Smooth muscle cell (in vitro differentiated cells): ENCODE measurements at regions not wholly inside any gene's neighbourhood (a gene's known extent, or its start where the extent isn't known, plus 50 kb on each side); places are given as distances from the start of the nearest gene placed in this dataset.
"Not testable (repeated sequence)": the region's sequence is repeated elsewhere in the genome, so short reads cannot be mapped to it uniquely, and the experiment has no call there.

Source experiments
- DNase-seq: peaks from one replicate; lab custom pipeline; 2025; ENCODE audit not compliant: unreplicated experiment; lab: John Stamatoyannopoulos, UW
- H2AFZ ChIP-seq: fragments of 200-600 bp; sonication (generic); 2 replicates; pipeline ENCODE4 v1.6.0; 2016; ENCODE audit warnings: antibody characterized with exemption, low read depth, mild to moderate bottlenecking
- H3F3A ChIP-seq: fragments of 200-600 bp; sonication (generic); 2 replicates; pipeline ENCODE4 v1.6.0; 2017; ENCODE audit warnings: antibody characterized with exemption, low read depth
- H3K27ac ChIP-seq: fragments of 200-600 bp; sonication (generic); 2 replicates; pipeline ENCODE4 v1.5.1; 2016; ENCODE audit warnings: low read depth, mild to moderate bottlenecking
- H3K27me3 ChIP-seq: fragments of 200-600 bp; sonication (generic); 2 replicates; pipeline ENCODE4 v1.6.1; 2016; ENCODE audit warnings: low read depth, mild to moderate bottlenecking
- H3K36me3 ChIP-seq: fragments of 200-600 bp; sonication (generic); 2 replicates; pipeline ENCODE4 v1.5.1; 2016; ENCODE audit warnings: low read depth
- H3K4me1 ChIP-seq: fragments of 200-600 bp; sonication (generic); 2 replicates; pipeline ENCODE4 v1.5.1; 2016; ENCODE audit warnings: low read depth
- H3K4me2 ChIP-seq: fragments of 200-600 bp; sonication (generic); 2 replicates; pipeline ENCODE4 v1.6.0; 2016; ENCODE audit warnings: mild to moderate bottlenecking
- H3K4me3 ChIP-seq: fragments of 200-600 bp; sonication (generic); 2 replicates; pipeline ENCODE4 v1.5.1; 2016; ENCODE audit warnings: mild to moderate bottlenecking
- H3K79me2 ChIP-seq: fragments of 200-600 bp; sonication (generic); 2 replicates; pipeline ENCODE4 v1.6.0; 2016; ENCODE audit warnings: low read depth, mild to moderate bottlenecking
- H3K9ac ChIP-seq: fragments of 200-600 bp; sonication (generic); 2 replicates; pipeline ENCODE4 v1.6.0; 2016; ENCODE audit warnings: low read depth
- H3K9me3 ChIP-seq: fragments of 200-600 bp; sonication (generic); replicated peaks from 2 replicates; pipeline ENCODE4 v1.5.1; 2016; ENCODE audit warnings: low read depth
- H4K20me1 ChIP-seq: fragments of 200-600 bp; sonication (generic); 2 replicates; pipeline ENCODE4 v1.6.0; 2016; ENCODE audit warnings: low read depth
- CTCF ChIP-seq: fragments of 200-600 bp; sonication (generic); IDR thresholded peaks from 2 replicates; pipeline ENCODE4 v1.5.1; 2017; ENCODE audit warnings: borderline replicate concordance, mild to moderate bottlenecking, antibody characterized with exemption; ENCODE audit not compliant: insufficient read depth, poor library complexity, severe bottlenecking
- WGBS: methylation state at CpG from one replicate; pipeline ENCODE4 v1.1.7; 2016; ENCODE audit warnings: low lambda C conversion rate; 5-methylcytosine and 5-hydroxymethylcytosine counted together

- H3K27ac ChIP-seq: no peak overlapping the region
- H3K36me3 ChIP-seq: no peaks in the 10 kb centered on the region
- no peaks in the 10 kb centered on the region for H3F3A ChIP-seq
- WGBS: 71% methylated on average over 3 of the region's 3 CpGs
- no peak overlapping the region for H3K4me3 ChIP-seq
- H3K4me1 ChIP-seq: no peaks in the 10 kb centered on the region
- DNase-seq: no peak
- H2AFZ ChIP-seq: no peak overlapping the region
- H3K9ac ChIP-seq: no peak overlapping the region
- H4K20me1 ChIP-seq: no peaks in the 10 kb centered on the region
- TF ChIP-seq CTCF: no peak
- no peaks in the 10 kb centered on the region for H3K79me2 ChIP-seq
- H3K4me2 ChIP-seq: no peak overlapping the region
- no peaks in the 10 kb centered on the region for H3K27me3 ChIP-seq
- no peaks in the 10 kb centered on the region for H3K9me3 ChIP-seq
Measured at GRCh38 chr6:100296810-100297544, 167.7 kb downstream of the SIM1 start.

- H3K27me3 ChIP-seq, H3K27ac ChIP-seq, H3K4me2 ChIP-seq, H3K79me2 ChIP-seq, H2AFZ ChIP-seq, H3K9ac ChIP-seq, H3K36me3 ChIP-seq, H3K9me3 ChIP-seq, H3K4me3 ChIP-seq, DNase-seq, H4K20me1 ChIP-seq, H3K4me1 ChIP-seq, H3F3A ChIP-seq: not testable (repeated sequence)
- 95% methylated on average over 4 of the region's 4 CpGs for WGBS
Measured at GRCh38 chr6:100295172-100295571, 169.5 kb downstream of the SIM1 start.

GRCh38 chr6:100289285-100289684 lies 175.4 kb downstream of the SIM1 start:
- no peaks in the 10 kb centered on the region for H3K9me3 ChIP-seq
- no peak overlapping the region for H3K9ac ChIP-seq
- DNase-seq: no peak
- no peaks in the 10 kb centered on the region for H3K4me1 ChIP-seq
- H3K27me3 ChIP-seq: no peaks in the 10 kb centered on the region
- no peaks in the 10 kb centered on the region for H4K20me1 ChIP-seq
- WGBS: 92% methylated on average over 2 of the region's 2 CpGs
- H3K27ac ChIP-seq: no peak overlapping the region
- no peaks in the 10 kb centered on the region for H3K79me2 ChIP-seq
- no peak overlapping the region for H3K4me2 ChIP-seq
- no peak overlapping the region for H2AFZ ChIP-seq
- TF ChIP-seq CTCF: no peak
- H3K4me3 ChIP-seq: no peak overlapping the region
- no peaks in the 10 kb centered on the region for H3F3A ChIP-seq
- H3K36me3 ChIP-seq: no peaks in the 10 kb centered on the region

GRCh38 chr6:100288311-100288710 lies 176.4 kb downstream of the SIM1 start:
- no peak for DNase-seq
- Histone ChIP-seq H2AFZ (no peak overlapping the region), H3K4me3 (no peak overlapping the region), H3K4me1 (peaks cover 3% of the 10 kb centered on the region), H3K36me3 (no peaks in the 10 kb centered on the region), H4K20me1 (no peaks in the 10 kb centered on the region), H3K9me3 (no peaks in the 10 kb centered on the region), H3K27ac (no peak overlapping the region), H3K79me2 (no peaks in the 10 kb centered on the region), H3K27me3 (no peaks in the 10 kb centered on the region), H3F3A (no peaks in the 10 kb centered on the region), H3K4me2 (no peak overlapping the region), H3K9ac (no peak overlapping the region)
- WGBS: 93% methylated on average over 4 of the region's 4 CpGs
- TF ChIP-seq CTCF: no peak
